GM12878 (cell line): ENCODE measurements at regions not wholly inside any gene's neighbourhood (a gene's known extent, or its start where the extent isn't known, plus 50 kb on each side); places are given as distances from the start of the nearest gene placed in this dataset.
A peak's percentile ranks its signal among the peaks of the same experiment; 100 is the strongest.

Experiments used
- ATAC-seq: fragments of 200-7000 bp; cut with Tn5 transposase; 3 replicates; pipeline ENCODE4 v1.9.1; 2020; ENCODE audit warnings: mild to moderate bottlenecking, moderate library complexity
- BruUV-seq: library from RNA; stranded (reverse); fragments of 400-500 nt; replicated peaks from 2 replicates; lab custom pipeline; 2021; lab: Mats Ljungman, UMichigan
- CTCF ChIA-PET: fragments of 300-600 bp; sonication (Branson Sonifier 250); formaldehyde crosslinking; extraction: SDS; loops from one replicate; lab custom pipeline; 2021; ENCODE audit warnings: inconsistent platforms; lab: Yijun Ruan, JAX
- POLR2A ChIA-PET: fragments of 350-600 bp; formaldehyde crosslinking; extraction: SDS; loops from one replicate; lab custom pipeline; 2021; ENCODE audit warnings: inconsistent platforms; lab: Charles Lee
- RAD21 ChIA-PET: fragments of 300-600 bp; sonication (Branson Sonifier 250); formaldehyde crosslinking; loops from one replicate; lab custom pipeline; 2023; ENCODE audit warnings: antibody characterized with exemption; ENCODE audit not compliant: unreplicated experiment; lab: Charles Lee
- SMC1A ChIA-PET: fragments of 300-600 bp; sonication (Branson Sonifier 250); formaldehyde crosslinking; loops from one replicate; lab custom pipeline; 2023; ENCODE audit not compliant: unreplicated experiment, uncharacterized antibody; lab: Charles Lee
- DNase-seq: peaks from one replicate; pipeline ENCODE4 v3.0.0-alpha.2; 2011; ENCODE audit warnings: low read depth, low spot score
- FAIRE-seq: peaks from 3 replicates; lab custom pipeline; 2011; peaks lifted over from hg19 to GRCh38; lab: Jason Lieb, UNC
- H2AFZ ChIP-seq: 2 replicates; pipeline ENCODE4 v1.6.0; 2011; ENCODE audit warnings: low read depth, low read length, control low read depth; ENCODE audit not compliant: control insufficient read depth
- H3K27ac ChIP-seq: 2 replicates; pipeline ENCODE4 v1.5.1; 2011; ENCODE audit warnings: control low read depth; ENCODE audit not compliant: control insufficient read depth, insufficient read depth
- H3K27me3 ChIP-seq, 2 experiments: replicated peaks in 1 of 2; 2 replicates each; pipeline versions ENCODE4 v1.6.0 to v1.6.1; 2011; ENCODE audit warnings: low read length in 1 of 2; ENCODE audit not compliant: control insufficient read depth in 2 of 2, insufficient read depth in 2 of 2
- H3K36me3 ChIP-seq, 2 experiments: 2 replicates each; pipeline ENCODE4 v1.5.1; 2011; ENCODE audit warnings: low read length in 1 of 2; ENCODE audit not compliant: control insufficient read depth in 2 of 2, insufficient read depth in 2 of 2
- H3K4me1 ChIP-seq: 2 replicates; pipeline ENCODE4 v1.6.1; 2011; ENCODE audit warnings: mild to moderate bottlenecking, low read length, moderate library complexity, mixed read lengths; ENCODE audit not compliant: control insufficient read depth, insufficient read depth
- H3K4me2 ChIP-seq: 2 replicates; pipeline ENCODE4 v1.6.0; 2011; ENCODE audit warnings: control low read depth; ENCODE audit not compliant: control insufficient read depth, insufficient read depth
- H3K4me3 ChIP-seq: fragments of 200-600 bp; sonication (generic); 2 replicates; pipeline ENCODE4 v1.5.1; 2016
- H3K79me2 ChIP-seq: 2 replicates; pipeline ENCODE4 v1.6.0; 2011; ENCODE audit warnings: low read length; ENCODE audit not compliant: control insufficient read depth, insufficient read depth
- H3K9ac ChIP-seq: 2 replicates; pipeline ENCODE4 v1.8.0; 2011; ENCODE audit warnings: low read length, control low read depth, mixed read lengths; ENCODE audit not compliant: control insufficient read depth, insufficient read depth
- H3K9me3 ChIP-seq: replicated peaks from 3 replicates; pipeline ENCODE4 v1.5.1; 2011; ENCODE audit warnings: mild to moderate bottlenecking, low read length; ENCODE audit not compliant: control insufficient read depth, insufficient read depth
- H4K20me1 ChIP-seq: 2 replicates; pipeline ENCODE4 v1.6.0; 2011; ENCODE audit not compliant: control insufficient read depth, insufficient read depth
- BCL3 ChIP-seq: IDR thresholded peaks from 2 replicates; pipeline ENCODE4 v1.6.1; 2011; ENCODE audit warnings: borderline replicate concordance, low read depth, mild to moderate bottlenecking, moderate library complexity, low read length; ENCODE audit not compliant: insufficient read depth, poor library complexity, severe bottlenecking
- EGR1 ChIP-seq, 2 experiments: IDR thresholded peaks; 1 replicate in 1 of 2; 2 replicates in 1 of 2; pipeline ENCODE4 v1.6.1; 2011 to 2012; ENCODE audit warnings: low read depth in 2 of 2, low read length in 2 of 2, borderline replicate concordance in 1 of 2, mild to moderate bottlenecking in 1 of 2, moderate library complexity in 1 of 2
- FOXK2 ChIP-seq: fragments of 450-650 bp; IDR thresholded peaks from 2 replicates; pipeline ENCODE4 v1.6.1; 2017; ENCODE audit warnings: mild to moderate bottlenecking, moderate library complexity
- RCOR1 ChIP-seq: conservative IDR thresholded peaks from 2 replicates; pipeline ENCODE4 v1.6.1; 2012; ENCODE audit warnings: low read depth, low read length, improper control_type of control experiment
- WRNIP1 ChIP-seq: IDR thresholded peaks from 2 replicates; pipeline ENCODE4 v1.6.1; 2011; ENCODE audit warnings: low read depth, low read length, improper control_type of control experiment, borderline replicate concordance
- WGBS: methylation state at CpG from one replicate; pipeline ENCODE4 v1.1.6; 2016; ENCODE audit warnings: low lambda C conversion rate; ENCODE audit not compliant: insufficient replicate concordance, insufficient coverage; ENCODE audit errors: missing lambda C conversion rate; 5-methylcytosine and 5-hydroxymethylcytosine counted together
- in situ Hi-C: fragments of 300-500 bp; cut with MboI; formaldehyde crosslinking; loops from 9 replicates; pipeline ENCODE4 v1.14.3; 2018; ENCODE audit warnings: mixed read lengths
- intact Hi-C: fragments of 100-400 bp; cut with micrococcal nuclease; formaldehyde crosslinking; loops from one replicate; pipeline ENCODE4 v1.14.2; 2022; ENCODE audit not compliant: unreplicated experiment
- TF ChIP-seq, protein P1 (sequence below): fragments of 450-650 bp; IDR thresholded peaks from 2 replicates; pipeline ENCODE4 v1.6.1; 2017; ENCODE audit warnings: mild to moderate bottlenecking, low read depth, inconsistent platforms; ENCODE audit not compliant: poor library complexity, severe bottlenecking

- H3K4me1 ChIP-seq: no peaks in the 10 kb centered on the region
- H3K36me3 ChIP-seq: no peaks in the 10 kb centered on the region
- ChIA-PET RAD21 (no interaction called here), SMC1A (no interaction called here), POLR2A (no interaction called here), CTCF (interaction anchor here (0.7 kb wide), 1 partner anchor 150 kb away, joined by 4 read pairs; no protein-coding TSS in a partner anchor)
- DNase-seq (no peak), ATAC-seq (no peak), FAIRE-seq (no peak)
- H3K9me3 ChIP-seq: no peaks in the 10 kb centered on the region
- TF ChIP-seq WRNIP1 (no peak), FOXK2 (no peak), BCL3 (peak; percentile 3), RCOR1 (no peak), EGR1 (IDR thresholded peaks at IDR 0.05; ENCODE audit: borderline replicate concordance in 1 of 2, low read depth in 2 of 2, low read length in 2 of 2) (no peak)
- TF ChIP-seq, protein P1, sequence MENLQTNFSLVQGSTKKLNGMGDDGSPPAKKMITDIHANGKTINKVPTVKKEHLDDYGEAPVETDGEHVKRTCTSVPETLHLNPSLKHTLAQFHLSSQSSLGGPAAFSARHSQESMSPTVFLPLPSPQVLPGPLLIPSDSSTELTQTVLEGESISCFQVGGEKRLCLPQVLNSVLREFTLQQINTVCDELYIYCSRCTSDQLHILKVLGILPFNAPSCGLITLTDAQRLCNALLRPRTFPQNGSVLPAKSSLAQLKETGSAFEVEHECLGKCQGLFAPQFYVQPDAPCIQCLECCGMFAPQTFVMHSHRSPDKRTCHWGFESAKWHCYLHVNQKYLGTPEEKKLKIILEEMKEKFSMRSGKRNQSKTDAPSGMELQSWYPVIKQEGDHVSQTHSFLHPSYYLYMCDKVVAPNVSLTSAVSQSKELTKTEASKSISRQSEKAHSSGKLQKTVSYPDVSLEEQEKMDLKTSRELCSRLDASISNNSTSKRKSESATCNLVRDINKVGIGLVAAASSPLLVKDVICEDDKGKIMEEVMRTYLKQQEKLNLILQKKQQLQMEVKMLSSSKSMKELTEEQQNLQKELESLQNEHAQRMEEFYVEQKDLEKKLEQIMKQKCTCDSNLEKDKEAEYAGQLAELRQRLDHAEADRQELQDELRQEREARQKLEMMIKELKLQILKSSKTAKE: no peak
- no peak overlapping the region for H3K9ac ChIP-seq
- no peaks in the 10 kb centered on the region for H4K20me1 ChIP-seq
- H3K4me2 ChIP-seq: no peak overlapping the region
- no peaks in the 10 kb centered on the region for H3K27me3 ChIP-seq
- WGBS: 70% methylated on average over 8 of the region's 8 CpGs
- H3K79me2 ChIP-seq: no peaks in the 10 kb centered on the region
- in situ Hi-C loops: no loop called here
- no TSS peak for BruUV-seq
- no peak overlapping the region for H2AFZ ChIP-seq
- no peak overlapping the region for H3K4me3 ChIP-seq
- intact Hi-C loops: no loop called here
- no peak overlapping the region for H3K27ac ChIP-seq
These were observed 152.8 kb downstream of the SOX1 start for GRCh38 chr13:112219740-112220139.
